ENCODE measurements at regions not wholly inside any gene's neighbourhood (a gene's known extent, or its start where the extent isn't known, plus 50 kb on each side); places are given as distances from the start of the nearest gene placed in this dataset.

- Histone ChIP-seq H3K9ac (no peak overlapping the region), H3K9me3 (no peaks in the 10 kb centered on the region), H3K4me2 (no peak overlapping the region), H3K27me3 (ENCODE audit: insufficient read depth) (no peaks in the 10 kb centered on the region), H3F3A (replicated peaks; ENCODE audit: insufficient read depth) (no peaks in the 10 kb centered on the region), H3K4me3 (ENCODE audit: low read depth in 2 of 2, low read length in 1 of 2) (no peak overlapping the region), H3K36me3 (replicated peaks in 1 of 2; ENCODE audit: control insufficient read depth in 1 of 2, insufficient read depth in 2 of 2, low read length in 1 of 2) (no peaks in the 10 kb centered on the region), H4K20me1 (ENCODE audit: insufficient read depth) (no peaks in the 10 kb centered on the region), H3K79me2 (ENCODE audit: insufficient read depth) (no peaks in the 10 kb centered on the region), H3K27ac (ENCODE audit: low read depth in 2 of 2, low read length in 1 of 2) (no peak overlapping the region), H3K4me1 (ENCODE audit: control insufficient read depth in 1 of 2, insufficient read depth in 2 of 2, low read depth in 1 of 2, low read length in 1 of 2) (no peaks in the 10 kb centered on the region), H3K9me2 (no peaks in the 10 kb centered on the region), H2AFZ (ENCODE audit: low read depth) (no peak overlapping the region)
- WGBS (ENCODE audit: low lambda C conversion rate): 94% methylated on average over 8 of the region's 8 CpGs
- DNase-seq: no peak
- TF ChIP-seq EZH2phosphoT487 (IDR thresholded peaks at IDR 0.05; ENCODE audit: borderline replicate concordance, low read depth) (no peak), IRF3 (IDR thresholded peaks at IDR 0.05; ENCODE audit: low read depth, low read length) (no peak), EP300 (IDR thresholded peaks at IDR 0.05; ENCODE audit: borderline replicate concordance in 1 of 2, low read depth in 1 of 2, low read length in 1 of 2) (no peak), TCF12 (IDR thresholded peaks at IDR 0.05) (no peak), RXRA (IDR thresholded peaks at IDR 0.05; ENCODE audit: borderline replicate concordance, low read depth) (no peak), CHD2 (IDR thresholded peaks at IDR 0.05; ENCODE audit: low read length, partially characterized antibody) (no peak), FOSL2 (IDR thresholded peaks at IDR 0.05; ENCODE audit: borderline replicate concordance, low read depth) (no peak), RCOR1 (IDR thresholded peaks at IDR 0.05; ENCODE audit: low read length) (no peak), GABPA (IDR thresholded peaks at IDR 0.05; ENCODE audit: low read depth) (no peak), NRF1 (IDR thresholded peaks at IDR 0.05; ENCODE audit: low read depth, low read length) (no peak), SIN3A (IDR thresholded peaks at IDR 0.05; ENCODE audit: borderline replicate concordance, low read depth, low read length) (no peak), TAF1 (IDR thresholded peaks at IDR 0.05; ENCODE audit: borderline replicate concordance, low read depth, low read length) (no peak), MXI1 (IDR thresholded peaks at IDR 0.05; ENCODE audit: low read depth, low read length) (no peak), ELF1 (IDR thresholded peaks at IDR 0.05) (no peak), GATA2 (CRISPR knock-in tag; IDR thresholded peaks at IDR 0.05) (no peak), PBX3 (IDR thresholded peaks at IDR 0.05) (no peak), REST (IDR thresholded peaks at IDR 0.05; ENCODE audit: low read depth, low read length) (no peak), ZBTB33 (IDR thresholded peaks at IDR 0.05; ENCODE audit: borderline replicate concordance, low read depth) (no peak), YY1 (IDR thresholded peaks at IDR 0.05; ENCODE audit: low read depth) (no peak)
- ChIA-PET POLR2A (no interaction called here), CTCF (no interaction called here)
Measured at GRCh38 chr3:18030371-18030870, 288.0 kb upstream of the TBC1D5 start.

Data from SK-N-SH (cell line).